ENCODE measurements at regions not wholly inside any gene's neighbourhood (a gene's known extent, or its start where the extent isn't known, plus 50 kb on each side); places are given as distances from the start of the nearest gene placed in this dataset.
"Not testable (repeated sequence)": the region's sequence is repeated elsewhere in the genome, so short reads cannot be mapped to it uniquely, and the experiment has no call there.

GRCh38 chr5:51242456-51242855, 140.8 kb upstream of the ISL1 start:
- Histone ChIP-seq H3K4me3 (replicated peaks; ENCODE audit: insufficient read depth, low read length) (no peak overlapping the region), H3K27me3 (ENCODE audit: insufficient read depth, poor library complexity, severe bottlenecking) (no peaks in the 10 kb centered on the region), H3K27ac (replicated peaks) (no peak overlapping the region)
- no peak for DNase-seq (ENCODE audit: low read depth in 1 of 2, low spot score in 1 of 2)
- TF ChIP-seq GABPA (IDR thresholded peaks at IDR 0.05; ENCODE audit: low read depth) (peak; percentile 39; the same call in 1 of the 2 replicates), REST (IDR thresholded peaks at IDR 0.05; ENCODE audit: insufficient replicate concordance, low read depth) (no peak)

- not testable (repeated sequence) for H3K4me3 ChIP-seq (replicated peaks; ENCODE audit: insufficient read depth, low read length); H3K27me3 ChIP-seq (ENCODE audit: insufficient read depth, poor library complexity, severe bottlenecking); DNase-seq (ENCODE audit: low read depth in 1 of 2, low spot score in 1 of 2); H3K27ac ChIP-seq (replicated peaks)
Observed at GRCh38 chr5:51250957-51251356, 132.3 kb upstream of the ISL1 start.

- H3K27me3 ChIP-seq (ENCODE audit: insufficient read depth, poor library complexity, severe bottlenecking): peaks cover 2% of the 10 kb centered on the region
- no peak overlapping the region for H3K4me3 ChIP-seq (replicated peaks; ENCODE audit: insufficient read depth, low read length)
- DNase-seq (ENCODE audit: low read depth in 1 of 2, low spot score in 1 of 2): no peak
- no peak for TF ChIP-seq REST (IDR thresholded peaks at IDR 0.05; ENCODE audit: insufficient replicate concordance, low read depth)
- TF ChIP-seq SPI1 (IDR thresholded peaks at IDR 0.05; ENCODE audit: borderline replicate concordance, low read depth): no peak
- TF ChIP-seq GABPA (IDR thresholded peaks at IDR 0.05; ENCODE audit: low read depth): no peak
- no peak for TF ChIP-seq CTCF (IDR thresholded peaks at IDR 0.05; ENCODE audit: insufficient read depth, low read length)
- no peak overlapping the region for H3K27ac ChIP-seq (replicated peaks)
Observed at GRCh38 chr5:51271261-51271660, 112.0 kb upstream of the ISL1 start.

GRCh38 chr5:51273021-51273420, 110.2 kb upstream of the ISL1 start:
- H3K27ac ChIP-seq (replicated peaks): no peak overlapping the region
- H3K4me3 ChIP-seq (replicated peaks; ENCODE audit: insufficient read depth, low read length): no peak overlapping the region
- peaks cover 2% of the 10 kb centered on the region for H3K27me3 ChIP-seq (ENCODE audit: insufficient read depth, poor library complexity, severe bottlenecking)
- TF ChIP-seq SPI1 (IDR thresholded peaks at IDR 0.05; ENCODE audit: borderline replicate concordance, low read depth) (no peak), POLR2AphosphoS5 (IDR thresholded peaks at IDR 0.05; ENCODE audit: low read depth) (no peak), CTCF (IDR thresholded peaks at IDR 0.05; ENCODE audit: insufficient read depth, low read length) (no peak), REST (IDR thresholded peaks at IDR 0.05; ENCODE audit: insufficient replicate concordance, low read depth) (no peak), GABPA (IDR thresholded peaks at IDR 0.05; ENCODE audit: low read depth) (no peak)
- no peak for DNase-seq (ENCODE audit: low read depth in 1 of 2, low spot score in 1 of 2)
